ENCODE measurements at regions not wholly inside any gene's neighbourhood (a gene's known extent, or its start where the extent isn't known, plus 50 kb on each side); places are given as distances from the start of the nearest gene placed in this dataset.
"Not testable (repeated sequence)": the region's sequence is repeated elsewhere in the genome, so short reads cannot be mapped to it uniquely, and the experiment has no call there.

DNA sequence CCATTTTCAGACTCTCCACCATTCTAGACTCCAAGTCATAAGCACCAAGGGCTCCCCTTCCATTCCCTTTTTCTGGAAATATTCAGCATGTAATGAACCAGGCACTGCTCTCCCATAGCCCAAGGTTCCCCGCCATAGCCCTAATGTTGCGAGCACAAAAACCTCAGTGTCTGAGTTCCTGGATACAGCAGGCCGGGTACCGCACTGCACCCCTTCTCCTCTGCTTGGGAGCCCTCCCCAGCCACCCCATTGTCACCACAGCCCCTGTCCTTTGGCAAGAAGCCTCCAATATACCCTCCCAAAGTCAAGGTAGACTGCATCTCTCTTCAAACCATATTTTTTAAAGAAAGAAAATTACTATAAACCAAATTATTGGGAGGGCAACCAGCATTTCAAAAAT lies 1341.1 kb downstream of the BRD1 start:
- no peak for DNase-seq (ENCODE audit: low read depth in 2 of 2)

DNA sequence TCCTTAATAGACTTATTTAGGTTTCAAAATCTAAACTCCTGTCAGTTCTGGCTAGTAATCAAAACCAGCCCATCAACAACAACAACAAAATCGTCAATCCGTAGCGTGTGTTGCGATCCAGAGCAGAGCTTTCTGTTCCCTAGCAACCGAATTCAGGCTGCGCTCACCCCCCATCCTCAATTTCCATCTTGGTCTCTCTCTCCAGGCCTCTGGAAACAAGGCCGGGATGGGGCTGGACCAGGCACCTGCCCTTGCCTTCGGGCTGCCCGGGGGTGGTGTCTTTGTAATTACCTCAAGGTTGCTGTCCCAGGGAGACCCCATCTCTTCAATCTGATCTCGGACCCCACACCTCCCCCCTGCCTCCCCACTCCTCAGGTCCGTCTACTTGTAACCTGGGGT lies 1341.5 kb downstream of the BRD1 start:
- DNase-seq (ENCODE audit: low read depth in 2 of 2) = no peak

DNA sequence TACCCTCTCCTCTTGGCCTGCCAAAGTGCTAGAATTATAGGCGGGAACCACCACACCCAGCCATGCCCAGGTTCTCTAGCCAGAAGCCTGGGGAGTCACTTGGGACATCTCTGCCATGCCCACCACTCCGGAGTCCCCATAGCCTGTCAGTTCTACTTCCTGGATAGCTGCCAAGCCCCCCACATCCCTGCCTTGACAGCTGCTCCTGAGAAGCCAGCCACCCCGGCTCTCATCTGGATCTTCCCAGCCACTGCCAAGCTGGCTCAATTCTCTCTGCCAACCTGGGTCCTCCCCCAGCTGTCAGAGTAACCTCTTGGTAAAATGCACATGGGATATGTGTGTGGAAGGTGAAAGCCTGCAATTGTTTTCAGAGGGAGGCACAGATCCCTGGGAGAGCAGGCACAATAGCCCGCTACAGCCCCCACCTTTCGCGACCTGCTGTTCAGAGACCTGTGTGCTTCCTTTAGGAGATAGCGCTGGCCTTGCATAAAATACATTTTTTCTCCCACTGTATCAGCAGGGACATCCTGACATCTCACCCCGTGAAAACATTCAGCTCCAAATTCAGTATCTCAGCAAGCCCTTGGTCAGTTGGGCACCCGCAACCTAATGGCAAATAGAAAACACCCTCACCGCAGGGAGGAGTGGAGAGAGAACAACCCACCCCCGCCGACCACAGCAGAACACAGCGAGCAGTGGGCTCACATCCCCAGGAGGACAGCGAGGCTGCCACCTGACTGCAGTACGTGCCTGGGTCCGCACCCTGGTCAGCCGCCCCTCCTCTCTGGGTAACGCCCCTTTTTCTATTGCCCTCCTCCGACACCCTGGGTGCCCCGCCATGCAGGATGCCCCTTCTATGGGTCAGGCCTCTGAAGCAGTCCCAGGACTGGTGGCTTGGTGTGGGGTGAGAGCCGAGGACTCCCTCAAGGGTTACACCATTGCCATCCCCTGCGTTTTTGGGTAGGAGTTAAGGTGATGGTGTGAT lies 1342.2 kb downstream of the BRD1 start:
- DNase-seq (ENCODE audit: low read depth in 2 of 2) = no peak

DNA sequence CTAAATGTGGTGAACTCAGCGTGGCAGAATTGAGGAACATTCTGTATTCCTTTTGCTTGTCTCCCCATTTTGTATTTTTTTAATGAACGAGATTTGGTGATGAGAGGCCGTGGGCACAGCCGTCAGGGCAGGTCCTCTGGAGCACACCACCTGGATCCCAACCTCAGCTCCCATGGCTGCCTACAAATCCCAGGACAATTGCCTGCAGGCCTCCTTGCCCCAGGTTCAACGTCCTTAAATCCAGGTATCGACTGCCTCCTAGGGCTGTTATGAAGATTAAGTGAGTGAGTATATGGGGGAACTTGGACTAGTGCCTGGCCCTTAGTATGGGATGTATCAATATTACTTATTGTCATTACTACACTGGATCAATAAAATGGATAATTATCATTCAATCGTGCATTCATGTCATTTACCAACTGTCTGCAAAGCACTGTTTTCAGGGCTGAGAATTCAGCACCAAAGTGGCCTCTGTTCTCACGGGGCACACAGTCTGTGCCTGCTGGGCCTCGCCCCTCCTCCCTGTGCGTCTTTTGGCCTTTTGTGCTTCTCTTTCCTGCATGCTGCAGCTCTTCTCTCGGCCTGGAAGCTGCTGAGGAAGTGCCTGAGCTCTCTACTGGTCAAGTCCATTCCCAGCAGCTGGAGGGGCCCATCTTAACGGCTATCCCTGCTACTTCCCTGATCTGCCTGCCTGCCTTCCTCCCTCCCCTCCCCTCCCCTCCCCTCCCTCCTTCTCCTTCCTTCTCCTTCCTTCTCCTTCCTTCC lies 1343.7 kb downstream of the BRD1 start:
- DNase-seq (ENCODE audit: low read depth in 2 of 2) = no peak

DNA sequence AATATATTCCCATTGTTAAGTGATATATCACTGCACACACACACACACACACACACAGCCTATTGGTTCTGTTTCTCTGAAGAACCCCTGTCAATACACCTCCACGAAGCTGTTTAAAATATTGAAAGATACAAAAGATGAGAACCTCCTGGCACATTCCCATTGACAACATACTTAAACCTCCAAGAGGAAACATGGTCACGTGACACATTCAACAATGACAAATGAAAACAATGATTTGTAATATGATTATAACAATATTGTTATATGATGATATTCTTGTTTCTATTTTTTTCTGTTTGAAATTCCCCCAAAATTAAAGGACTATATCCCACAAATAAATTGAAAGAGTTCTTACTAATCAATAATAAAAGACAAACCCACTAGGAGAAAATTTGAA lies 1344.9 kb downstream of the BRD1 start:
- DNase-seq (ENCODE audit: low read depth in 2 of 2) = no peak

DNA sequence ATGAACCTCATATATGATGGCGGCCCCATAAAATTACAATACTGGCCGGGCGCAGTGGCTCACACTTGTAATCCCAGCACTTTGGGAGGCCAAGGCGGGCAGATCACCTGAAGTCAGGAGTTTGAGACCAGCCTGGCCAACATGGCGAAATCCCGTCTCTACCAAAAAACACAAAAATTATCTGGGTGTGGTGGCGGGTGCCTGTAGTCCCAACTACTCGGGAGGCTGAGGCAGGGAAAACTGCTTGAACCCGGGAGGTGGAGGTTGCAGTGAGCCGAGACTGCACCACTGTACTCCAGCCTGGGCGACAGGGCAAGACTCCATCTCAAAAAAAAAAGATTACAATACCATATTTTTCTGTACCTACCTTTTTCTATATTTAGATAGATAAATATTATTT lies 1345.5 kb downstream of the BRD1 start:
- DNase-seq (ENCODE audit: low read depth in 2 of 2) = not testable (repeated sequence)

DNA sequence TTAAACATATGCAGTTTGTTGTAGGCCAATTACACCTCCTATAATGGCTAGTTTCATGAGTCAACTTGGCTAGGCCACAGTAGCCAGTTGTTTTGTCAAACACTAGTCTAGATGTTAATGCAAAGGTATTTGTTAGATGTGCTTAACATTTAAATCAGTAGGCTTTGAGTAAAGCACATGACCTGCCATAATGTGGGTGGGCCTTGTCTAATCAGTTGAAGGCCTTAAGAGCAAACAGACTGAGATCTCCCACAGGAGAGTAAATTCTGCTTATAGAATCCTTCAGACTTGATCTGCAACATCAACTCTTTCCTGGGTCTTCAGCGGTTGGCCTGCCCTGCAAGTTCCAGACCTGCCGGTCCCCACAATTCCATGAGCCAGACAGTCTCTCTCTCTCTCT lies 1345.9 kb downstream of the BRD1 start:
- no peak for DNase-seq (ENCODE audit: low read depth in 2 of 2)

DNA sequence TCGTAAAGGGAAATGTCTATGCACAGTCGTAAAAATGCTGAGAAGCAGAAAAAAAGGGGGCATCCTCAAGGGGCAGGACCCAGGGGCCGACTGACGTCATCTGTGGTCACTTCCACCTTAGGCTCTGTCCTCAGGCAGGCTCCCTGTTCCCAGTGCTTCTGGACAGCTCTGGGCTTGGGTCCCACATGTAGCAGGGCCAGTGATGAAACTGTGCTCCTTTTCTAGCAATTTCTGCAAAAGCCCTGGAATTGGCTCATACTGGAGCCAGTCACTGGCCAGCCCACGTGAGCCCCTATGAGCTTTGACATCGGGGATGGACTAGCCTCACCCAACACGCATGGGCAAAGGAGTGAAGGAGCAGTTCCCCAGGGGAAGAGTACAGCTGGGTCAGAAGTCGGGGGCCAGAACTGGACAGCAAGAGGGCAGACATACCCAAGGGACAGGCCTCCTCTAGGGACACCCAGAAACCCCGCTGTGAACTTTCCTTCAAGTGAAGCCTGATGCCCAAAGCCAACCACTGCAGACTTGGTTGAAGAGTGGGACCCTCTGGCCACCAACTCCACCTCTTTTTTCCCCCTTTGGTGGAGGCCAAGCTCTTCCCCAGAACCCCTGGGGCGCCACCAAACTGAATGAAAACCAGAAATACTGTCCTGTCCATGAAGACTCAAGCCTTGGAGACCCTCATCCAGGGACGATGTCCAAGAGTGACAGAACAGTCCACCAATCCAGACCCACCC lies 1349.0 kb downstream of the BRD1 start:
- no peak for DNase-seq (ENCODE audit: low read depth in 2 of 2)

DNA sequence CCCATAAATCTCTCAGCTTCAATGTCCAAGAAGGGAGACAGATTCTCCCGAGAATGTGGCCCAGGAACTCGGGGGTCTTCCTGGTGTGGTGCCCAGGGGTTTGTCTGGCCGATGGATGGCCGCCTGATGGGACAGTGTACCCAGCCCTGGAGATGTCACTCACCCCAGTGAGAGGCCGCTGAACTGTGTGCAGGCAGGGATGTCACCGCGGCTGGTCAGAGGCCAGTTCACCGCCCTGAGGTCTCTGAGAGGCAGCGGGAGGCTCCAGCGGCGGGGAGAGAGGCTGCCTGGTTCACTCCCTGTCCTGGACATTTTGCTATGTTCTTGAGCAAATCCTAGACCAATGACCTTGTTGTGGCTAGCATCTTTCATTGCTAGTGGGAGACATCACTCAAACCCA lies 1349.5 kb downstream of the BRD1 start:
- DNase-seq (ENCODE audit: low read depth in 2 of 2) = no peak

DNA sequence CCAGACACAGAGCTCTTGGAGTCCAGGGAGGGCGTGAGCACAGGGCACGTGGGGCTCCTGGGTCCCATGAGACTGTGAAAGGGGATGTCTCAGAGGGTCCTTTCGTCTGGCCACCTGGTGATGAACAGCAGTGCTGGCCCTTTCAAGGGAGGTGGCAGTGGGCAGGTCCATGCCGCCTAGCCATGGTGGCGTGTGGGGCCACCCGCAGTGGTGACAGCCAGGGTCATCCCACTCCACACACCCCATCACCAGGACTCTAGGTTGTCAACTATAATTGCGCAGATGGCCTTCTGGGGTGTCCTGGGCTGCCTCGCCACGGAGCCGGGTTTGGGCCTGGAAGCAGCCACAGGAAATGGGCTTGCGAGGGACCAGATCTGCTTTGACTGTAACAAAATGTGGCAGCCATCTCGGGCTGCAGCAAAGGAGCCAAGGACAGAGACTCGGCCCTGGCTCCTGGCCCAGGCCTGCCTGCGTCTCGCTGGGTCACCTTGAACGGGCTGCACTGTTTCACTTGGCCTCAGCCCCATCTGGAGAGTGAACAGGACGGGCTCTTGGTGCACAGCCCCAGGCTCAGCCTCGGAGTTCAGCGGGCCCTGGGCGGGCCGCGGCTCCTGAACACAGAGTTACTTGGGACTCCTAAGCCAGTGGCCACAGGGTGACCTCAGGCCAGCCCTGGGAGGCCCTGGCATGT lies 1350.5 kb downstream of the BRD1 start:
- DNase-seq (ENCODE audit: low read depth in 2 of 2) = no peak

DNA sequence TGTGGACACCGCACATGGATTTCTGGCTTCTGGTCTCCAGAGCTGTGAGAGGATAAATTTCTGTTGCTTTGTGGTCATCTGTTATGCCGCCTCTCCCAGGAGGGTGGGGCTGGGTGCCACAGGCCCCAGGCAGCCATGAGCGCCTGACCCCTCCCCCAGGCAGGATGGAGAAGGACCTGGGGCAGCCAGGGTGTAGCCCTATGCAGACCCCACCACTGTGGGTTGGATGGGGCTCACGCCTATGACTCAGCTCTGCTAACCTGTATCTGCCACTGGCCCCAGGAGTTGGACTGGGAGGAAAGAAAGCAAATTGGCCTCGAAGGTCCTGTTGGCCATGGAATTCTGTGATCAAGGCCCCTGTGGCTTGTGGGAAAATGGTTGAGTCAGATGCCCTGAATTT lies 1351.1 kb downstream of the BRD1 start:
- no peak for DNase-seq (ENCODE audit: low read depth in 2 of 2)

DNA sequence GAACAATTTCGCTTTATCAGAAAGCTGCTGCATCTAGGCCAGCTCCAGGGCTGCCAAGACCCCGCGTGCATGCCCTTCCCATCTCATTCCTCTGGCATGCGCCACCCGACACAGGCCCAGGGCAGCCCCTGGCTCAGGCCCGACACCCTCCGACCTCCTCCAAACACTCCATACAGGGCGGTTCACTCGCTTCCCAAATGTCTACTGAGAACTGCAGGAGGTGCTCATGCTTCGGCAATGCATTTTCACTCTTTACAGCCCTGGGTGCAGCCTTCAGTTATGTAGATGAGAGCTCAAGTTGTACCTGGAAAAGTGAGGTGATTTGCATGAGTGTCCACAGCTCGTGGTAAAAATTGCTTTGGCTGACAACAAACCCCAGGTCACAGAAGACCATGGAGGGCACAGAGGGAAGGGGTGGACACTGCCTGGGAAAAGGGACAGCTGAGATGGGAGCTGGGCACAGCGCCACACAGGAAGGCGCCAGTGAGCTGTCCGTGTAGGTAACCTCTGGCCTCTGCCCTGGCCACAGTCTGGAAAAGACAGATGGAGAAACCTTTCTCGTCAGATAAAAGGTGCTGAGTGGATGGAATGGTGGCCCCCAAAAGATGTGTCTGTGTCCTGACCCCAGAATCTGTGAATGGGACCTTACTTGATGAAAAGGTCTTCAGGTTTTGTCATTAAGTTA lies 1351.9 kb downstream of the BRD1 start:
- DNase-seq (ENCODE audit: low read depth in 2 of 2) = no peak

DNA sequence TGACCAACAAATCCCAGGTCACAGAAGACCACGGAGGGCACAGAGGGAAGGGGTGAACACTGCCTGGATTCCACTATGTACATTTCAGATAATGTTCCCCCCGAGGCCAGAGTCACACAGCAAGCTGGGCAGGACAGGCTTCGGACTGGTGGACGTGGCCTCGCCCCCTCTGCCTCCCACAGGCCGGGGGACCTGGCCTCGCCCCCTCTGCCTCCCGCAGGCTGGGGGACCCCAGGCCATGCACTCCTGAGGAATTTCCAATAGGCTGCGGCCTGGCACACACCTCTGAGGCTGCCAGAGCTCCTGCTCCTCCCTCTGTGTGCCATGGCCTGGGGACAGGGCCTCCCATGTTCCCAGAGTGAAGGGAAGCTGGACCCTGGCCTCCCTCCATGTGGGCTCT lies 1352.8 kb downstream of the BRD1 start:
- DNase-seq (ENCODE audit: low read depth in 2 of 2) = no peak

DNA sequence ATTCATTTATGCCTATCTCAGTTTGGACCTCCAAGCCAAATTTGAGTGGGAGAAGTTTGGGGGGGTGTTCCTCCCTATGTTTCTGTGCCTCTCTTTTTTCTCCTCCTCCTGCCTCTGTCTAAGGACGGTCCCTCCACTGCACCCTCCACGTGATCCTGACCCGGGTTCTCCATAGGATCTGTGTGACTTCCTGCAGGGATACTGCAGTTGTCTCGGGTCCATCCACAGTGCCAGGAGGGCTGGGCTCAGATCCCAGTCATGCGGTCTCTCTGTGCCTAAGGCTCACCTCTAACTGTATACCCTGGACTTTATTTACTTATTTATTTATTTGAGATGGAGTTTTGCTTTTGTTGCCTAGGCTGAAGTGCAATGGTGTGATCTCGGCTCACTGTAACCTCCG lies 1354.5 kb downstream of the BRD1 start:
- DNase-seq (ENCODE audit: low read depth in 2 of 2) = no peak

DNA sequence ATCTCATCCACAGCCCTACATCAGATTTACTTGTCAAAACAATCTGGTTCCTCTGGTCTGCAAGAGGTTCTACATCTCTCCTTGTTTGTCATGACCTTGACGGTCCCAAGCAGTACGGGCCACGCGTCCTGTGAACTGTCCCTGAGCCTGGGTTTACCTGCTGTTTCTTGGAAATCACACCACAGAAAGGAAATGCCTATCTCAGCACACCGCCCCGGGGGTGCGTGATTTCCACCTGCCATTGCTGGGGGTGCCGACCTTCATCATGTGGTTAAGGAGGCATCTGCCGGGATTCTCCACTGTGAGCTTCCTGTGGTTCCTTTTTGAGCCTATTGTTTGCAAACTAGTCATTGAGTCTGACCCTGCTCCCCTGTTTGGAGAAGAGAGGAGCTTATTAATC lies 1363.4 kb downstream of the BRD1 start:
- DNase-seq (ENCODE audit: low read depth in 2 of 2) = no peak

DNA sequence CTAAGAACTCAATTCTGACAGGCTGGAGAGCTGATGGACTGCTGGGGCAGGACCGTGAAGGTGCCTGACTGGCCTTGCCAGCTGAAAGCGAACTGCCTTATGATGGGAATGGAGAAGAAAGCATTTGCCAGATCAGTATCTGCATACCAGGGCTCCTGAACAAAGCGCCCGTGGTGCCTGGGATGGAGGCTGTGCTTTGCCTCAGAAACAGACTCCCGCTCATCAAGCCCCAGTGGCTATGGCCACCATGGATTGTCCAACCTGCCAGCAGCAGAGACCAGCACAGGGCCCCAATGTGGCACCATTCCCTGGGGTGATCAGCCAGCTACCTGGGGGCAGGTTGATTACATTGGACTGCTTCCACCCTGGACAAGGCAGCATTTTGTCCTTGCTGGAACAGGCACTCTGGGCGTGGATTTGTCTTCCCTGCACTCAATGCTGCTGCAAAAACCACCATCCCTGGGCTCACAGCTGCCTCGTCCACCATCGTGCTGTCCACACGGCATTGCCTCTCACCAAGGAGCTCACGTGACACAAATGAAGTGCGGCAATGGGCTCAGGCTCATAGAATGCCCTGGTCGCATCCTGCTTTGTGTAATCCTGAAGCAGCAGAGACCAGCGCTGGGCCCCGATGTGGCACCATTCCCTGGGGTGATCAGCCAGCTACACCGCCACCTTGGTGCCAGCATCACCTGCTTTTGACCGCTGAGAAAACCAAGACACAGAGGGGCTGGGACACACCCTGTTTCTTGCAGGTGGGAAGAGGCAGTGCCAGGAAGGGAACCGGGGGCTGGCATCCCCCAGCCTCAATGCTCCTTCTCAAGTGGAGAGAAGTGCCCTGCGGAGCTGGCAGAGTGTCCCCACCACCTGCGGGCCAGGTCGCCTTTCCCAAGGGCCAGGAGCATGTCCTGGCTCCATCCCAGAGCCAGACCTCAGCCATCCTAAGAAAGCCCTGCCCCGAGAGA lies 1367.5 kb downstream of the BRD1 start:
- no peak for DNase-seq (ENCODE audit: low read depth in 2 of 2)

DNA sequence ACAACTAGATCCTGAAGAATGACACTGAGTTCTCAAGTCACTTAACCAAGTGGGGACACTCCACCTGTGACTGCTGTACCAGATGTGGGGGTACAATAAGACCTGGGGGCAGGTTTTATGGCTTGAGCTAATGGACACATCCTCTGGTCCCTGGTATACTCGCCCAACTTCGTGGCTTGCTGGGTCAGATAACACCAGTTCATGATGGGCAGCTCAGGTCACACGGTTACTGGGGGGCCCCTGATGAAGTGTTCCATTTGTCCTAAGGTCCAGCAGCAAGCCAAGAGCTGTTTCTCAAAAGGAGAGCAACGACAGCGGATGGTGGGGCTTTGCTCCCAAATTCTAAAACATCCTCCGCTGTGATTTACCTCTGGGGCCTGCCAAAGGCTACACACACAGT lies 1368.4 kb downstream of the BRD1 start:
- DNase-seq (ENCODE audit: low read depth in 2 of 2) = no peak

DNA sequence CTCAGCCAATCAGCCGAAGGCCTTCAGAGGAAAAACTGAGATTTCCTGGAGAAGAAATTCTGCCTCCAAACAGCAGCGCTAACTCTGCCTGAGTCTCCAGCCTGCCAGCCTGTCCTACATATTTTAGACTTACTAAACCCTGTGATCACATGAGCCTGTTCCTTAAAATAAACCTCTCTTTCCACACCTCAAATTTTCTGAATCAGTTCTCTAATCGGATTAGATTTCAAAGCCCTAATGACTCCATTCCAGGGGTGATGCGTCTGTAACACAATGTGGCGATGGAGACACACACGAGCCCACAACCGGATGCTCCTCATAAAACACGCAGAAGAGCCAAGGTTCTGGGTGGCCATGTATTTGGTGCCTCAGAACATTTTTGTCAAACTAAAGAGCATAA lies 1371.2 kb downstream of the BRD1 start:
- no peak for DNase-seq (ENCODE audit: low read depth in 2 of 2)

DNA sequence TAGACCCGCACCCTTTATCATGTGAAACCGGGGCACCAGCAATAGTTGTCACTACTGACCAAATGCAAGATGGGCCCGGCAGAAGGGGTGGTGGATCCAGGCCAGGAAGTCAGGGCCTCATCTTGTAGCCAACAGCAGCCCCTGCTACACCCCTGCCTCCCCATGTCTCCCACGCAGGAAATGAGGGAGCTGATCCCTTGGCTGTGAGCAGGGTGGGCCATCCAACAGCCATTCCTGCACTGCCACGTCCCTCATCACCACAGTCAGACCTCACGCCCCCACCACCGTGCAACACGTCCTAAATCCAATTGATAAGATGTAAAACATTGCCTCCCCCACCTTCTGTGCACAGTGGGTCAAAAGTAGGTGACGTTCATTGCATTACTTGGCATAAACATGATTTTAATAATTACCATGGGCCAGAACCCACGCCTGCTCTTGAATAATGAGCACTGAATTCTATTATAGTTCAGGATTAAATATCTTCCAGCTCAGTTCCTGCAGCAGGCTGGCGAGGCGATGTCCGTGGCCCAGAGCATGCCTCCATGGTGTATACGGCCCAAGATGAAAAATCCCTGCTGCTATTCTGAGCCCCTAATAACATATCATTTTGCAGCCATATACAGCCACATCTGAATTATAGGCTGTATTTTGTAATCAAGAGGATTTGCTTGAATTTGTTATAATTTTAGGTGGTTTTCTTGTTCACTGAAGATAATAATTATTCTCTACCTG lies 1373.8 kb downstream of the BRD1 start:
- DNase-seq (ENCODE audit: low read depth in 2 of 2) = no peak

Data from dermis microvascular lymphatic vessel endothelial cell (primary cell).